Gastroesophageal sphincter (tissue), 3 donors: ENCODE measurements at regions not wholly inside any gene's neighbourhood (a gene's known extent, or its start where the extent isn't known, plus 50 kb on each side); places are given as distances from the start of the nearest gene placed in this dataset.

Experiments
- CTCF ChIP-seq, 4 experiments: fragments of 200-600 bp in 2 of 4; fragments of 450-650 bp in 2 of 4; sonication (generic) in 1 of 4; IDR thresholded peaks; one replicate each; pipeline ENCODE4 v1.5.1; 2017 to 2019; ENCODE audit warnings: antibody characterized with exemption in 4 of 4, mild to moderate bottlenecking in 2 of 4, moderate library complexity in 2 of 4
- POLR2A ChIP-seq, 2 donors: fragments of 450-650 bp; IDR thresholded peaks; one replicate each; pipeline ENCODE4 v1.6.1; 2017; ENCODE audit warnings: antibody characterized with exemption in 2 of 2, mild to moderate bottlenecking in 2 of 2, moderate library complexity in 1 of 2
- POLR2AphosphoS5 ChIP-seq: sonication (generic); formaldehyde crosslinking; IDR thresholded peaks from one replicate; pipeline ENCODE4 v1.6.1; 2017; ENCODE audit warnings: antibody characterized with exemption

DNA sequence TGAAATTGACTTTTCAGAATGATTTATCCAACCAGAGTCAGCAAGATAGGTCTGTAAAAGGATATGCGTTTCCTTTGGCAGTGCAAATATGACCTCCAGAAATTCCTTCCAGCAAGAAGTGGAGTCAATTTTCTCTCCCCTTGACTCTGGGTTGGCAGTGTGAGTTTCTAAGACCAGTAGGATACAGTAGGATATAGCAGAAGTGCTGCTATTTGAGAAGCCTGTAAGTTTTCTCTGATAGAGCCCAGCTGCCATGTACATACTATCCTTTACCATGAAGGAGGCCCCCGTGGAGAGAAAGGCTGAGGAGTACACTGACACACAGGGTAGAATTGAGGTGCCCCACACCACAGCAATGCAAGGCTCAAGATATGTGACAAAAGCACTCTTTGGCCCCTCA is 409.1 kb upstream of the PDZRN3 start:
- TF ChIP-seq CTCF (IDR thresholded peaks at IDR 0.05): no peak
- no peak for TF ChIP-seq POLR2A (IDR thresholded peaks at IDR 0.05)
- TF ChIP-seq POLR2AphosphoS5: no peak
